ENCODE measurements at regions not wholly inside any gene's neighbourhood (a gene's known extent, or its start where the extent isn't known, plus 50 kb on each side); places are given as distances from the start of the nearest gene placed in this dataset.

DNA sequence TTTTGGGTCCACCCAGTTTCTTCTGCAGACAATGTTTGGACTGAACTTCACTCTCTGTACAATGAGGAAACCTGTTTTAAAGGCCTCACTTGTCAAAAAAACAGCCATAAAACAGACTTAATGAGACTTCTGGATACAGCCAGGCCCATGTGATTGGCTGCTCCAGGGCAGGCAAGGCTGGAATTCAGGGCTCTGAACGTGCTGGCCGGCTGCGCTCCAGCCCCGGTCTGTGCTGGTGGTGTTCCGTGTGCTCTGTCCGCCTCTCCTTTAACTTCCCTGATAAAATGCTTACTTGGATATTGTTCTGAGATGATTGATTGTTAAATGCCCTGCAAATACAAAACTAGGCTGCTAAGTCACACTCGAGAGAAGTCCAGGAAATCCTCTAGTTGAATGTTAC is 131.2 kb upstream of the KLF4 start:
- TF ChIP-seq CTCF (CRISPR knock-in tag; IDR thresholded peaks at IDR 0.05) (no peak), MTA1 (CRISPR knock-in tag; IDR thresholded peaks at IDR 0.05; ENCODE audit: borderline replicate concordance) (no peak), U2AF1 (optimal IDR thresholded peaks at IDR 0.05; ENCODE audit: low read depth, low read length) (no peak), NR2C2 (CRISPR knock-in tag; IDR thresholded peaks at IDR 0.05; ENCODE audit: borderline replicate concordance) (no peak), MYC (CRISPR knock-in tag; IDR thresholded peaks at IDR 0.05; ENCODE audit: borderline replicate concordance) (no peak), POLR2AphosphoS5 (IDR thresholded peaks at IDR 0.05; ENCODE audit: low read depth, low read length) (no peak), E2F1 (CRISPR knock-in tag; IDR thresholded peaks at IDR 0.05) (no peak), ZBTB34 (CRISPR knock-in tag; IDR thresholded peaks at IDR 0.05) (no peak), TEF (CRISPR knock-in tag; IDR thresholded peaks at IDR 0.05) (no peak), ZNF331 (CRISPR knock-in tag; IDR thresholded peaks at IDR 0.05) (no peak), HOXD1 (CRISPR knock-in tag; IDR thresholded peaks at IDR 0.05) (no peak), EP300 (IDR thresholded peaks at IDR 0.05; ENCODE audit: low read depth in 2 of 2, low read length in 2 of 2) (no peak), EP300 (CRISPR knock-in tag; IDR thresholded peaks at IDR 0.05; ENCODE audit: borderline replicate concordance) (no peak), FOXK1 (CRISPR knock-in tag; IDR thresholded peaks at IDR 0.05; ENCODE audit: borderline replicate concordance, low read depth) (no peak)
- TF ChIP-seq, protein P1, sequence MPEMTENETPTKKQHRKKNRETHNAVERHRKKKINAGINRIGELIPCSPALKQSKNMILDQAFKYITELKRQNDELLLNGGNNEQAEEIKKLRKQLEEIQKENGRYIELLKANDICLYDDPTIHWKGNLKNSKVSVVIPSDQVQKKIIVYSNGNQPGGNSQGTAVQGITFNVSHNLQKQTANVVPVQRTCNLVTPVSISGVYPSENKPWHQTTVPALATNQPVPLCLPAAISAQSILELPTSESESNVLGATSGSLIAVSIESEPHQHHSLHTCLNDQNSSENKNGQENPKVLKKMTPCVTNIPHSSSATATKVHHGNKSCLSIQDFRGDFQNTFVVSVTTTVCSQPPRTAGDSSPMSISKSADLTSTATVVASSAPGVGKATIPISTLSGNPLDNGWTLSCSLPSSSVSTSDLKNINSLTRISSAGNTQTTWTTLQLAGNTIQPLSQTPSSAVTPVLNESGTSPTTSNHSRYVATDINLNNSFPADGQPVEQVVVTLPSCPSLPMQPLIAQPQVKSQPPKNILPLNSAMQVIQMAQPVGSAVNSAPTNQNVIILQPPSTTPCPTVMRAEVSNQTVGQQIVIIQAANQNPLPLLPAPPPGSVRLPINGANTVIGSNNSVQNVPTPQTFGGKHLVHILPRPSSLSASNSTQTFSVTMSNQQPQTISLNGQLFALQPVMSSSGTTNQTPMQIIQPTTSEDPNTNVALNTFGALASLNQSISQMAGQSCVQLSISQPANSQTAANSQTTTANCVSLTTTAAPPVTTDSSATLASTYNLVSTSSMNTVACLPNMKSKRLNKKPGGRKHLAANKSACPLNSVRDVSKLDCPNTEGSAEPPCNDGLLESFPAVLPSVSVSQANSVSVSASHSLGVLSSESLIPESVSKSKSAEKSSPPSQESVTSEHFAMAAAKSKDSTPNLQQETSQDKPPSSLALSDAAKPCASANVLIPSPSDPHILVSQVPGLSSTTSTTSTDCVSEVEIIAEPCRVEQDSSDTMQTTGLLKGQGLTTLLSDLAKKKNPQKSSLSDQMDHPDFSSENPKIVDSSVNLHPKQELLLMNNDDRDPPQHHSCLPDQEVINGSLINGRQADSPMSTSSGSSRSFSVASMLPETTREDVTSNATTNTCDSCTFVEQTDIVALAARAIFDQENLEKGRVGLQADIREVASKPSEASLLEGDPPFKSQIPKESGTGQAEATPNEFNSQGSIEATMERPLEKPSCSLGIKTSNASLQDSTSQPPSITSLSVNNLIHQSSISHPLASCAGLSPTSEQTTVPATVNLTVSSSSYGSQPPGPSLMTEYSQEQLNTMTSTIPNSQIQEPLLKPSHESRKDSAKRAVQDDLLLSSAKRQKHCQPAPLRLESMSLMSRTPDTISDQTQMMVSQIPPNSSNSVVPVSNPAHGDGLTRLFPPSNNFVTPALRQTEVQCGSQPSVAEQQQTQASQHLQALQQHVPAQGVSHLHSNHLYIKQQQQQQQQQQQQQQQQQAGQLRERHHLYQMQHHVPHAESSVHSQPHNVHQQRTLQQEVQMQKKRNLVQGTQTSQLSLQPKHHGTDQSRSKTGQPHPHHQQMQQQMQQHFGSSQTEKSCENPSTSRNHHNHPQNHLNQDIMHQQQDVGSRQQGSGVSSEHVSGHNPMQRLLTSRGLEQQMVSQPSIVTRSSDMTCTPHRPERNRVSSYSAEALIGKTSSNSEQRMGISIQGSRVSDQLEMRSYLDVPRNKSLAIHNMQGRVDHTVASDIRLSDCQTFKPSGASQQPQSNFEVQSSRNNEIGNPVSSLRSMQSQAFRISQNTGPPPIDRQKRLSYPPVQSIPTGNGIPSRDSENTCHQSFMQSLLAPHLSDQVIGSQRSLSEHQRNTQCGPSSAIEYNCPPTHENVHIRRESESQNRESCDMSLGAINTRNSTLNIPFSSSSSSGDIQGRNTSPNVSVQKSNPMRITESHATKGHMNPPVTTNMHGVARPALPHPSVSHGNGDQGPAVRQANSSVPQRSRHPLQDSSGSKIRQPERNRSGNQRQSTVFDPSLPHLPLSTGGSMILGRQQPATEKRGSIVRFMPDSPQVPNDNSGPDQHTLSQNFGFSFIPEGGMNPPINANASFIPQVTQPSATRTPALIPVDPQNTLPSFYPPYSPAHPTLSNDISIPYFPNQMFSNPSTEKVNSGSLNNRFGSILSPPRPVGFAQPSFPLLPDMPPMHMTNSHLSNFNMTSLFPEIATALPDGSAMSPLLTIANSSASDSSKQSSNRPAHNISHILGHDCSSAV (CRISPR knock-in tag; IDR thresholded peaks at IDR 0.05; ENCODE audit: borderline replicate concordance): no peak

Data from HepG2 (cell line).